Body of pancreas (tissue), 4 donors: ENCODE measurements at regions not wholly inside any gene's neighbourhood (a gene's known extent, or its start where the extent isn't known, plus 50 kb on each side); places are given as distances from the start of the nearest gene placed in this dataset.

Source experiments
- CTCF ChIP-seq, 7 experiments: fragments of 450-650 bp in 4 of 7; fragments of 200-600 bp in 3 of 7; sonication (generic) in 3 of 7; IDR thresholded peaks; one replicate each; pipeline ENCODE4 v1.5.1; 2016 to 2019; ENCODE audit warnings: antibody characterized with exemption in 7 of 7
- POLR2A ChIP-seq, 3 donors: fragments of 450-650 bp; IDR thresholded peaks; one replicate each; pipeline ENCODE4 v1.6.1; 2016; ENCODE audit warnings: antibody characterized with exemption in 3 of 3, mild to moderate bottlenecking in 2 of 3

- TF ChIP-seq CTCF (IDR thresholded peaks at IDR 0.05) (no peak), POLR2A (IDR thresholded peaks at IDR 0.05) (no peak)
Measured at GRCh38 chr2:64727843-64728463, 74.2 kb upstream of the SERTAD2 start.
